Stimulated activated CD8-positive, alpha-beta memory T cell treated with anti-CD3 and anti-CD28 coated beads, Interleukin-15, amount 100 ng/mL, for 1 hour (primary cell): ENCODE measurements at regions not wholly inside any gene's neighbourhood (a gene's known extent, or its start where the extent isn't known, plus 50 kb on each side); places are given as distances from the start of the nearest gene placed in this dataset.

ENCODE experiments used
- DNase-seq: peaks from one replicate; pipeline ENCODE4 v3.0.0-alpha.2; 2020; ENCODE audit warnings: low read depth

- peak; percentile 8 for DNase-seq
Measured at GRCh38 chr3:127458696-127459604, 131.6 kb downstream of the TPRA1 start.

GRCh38 chr3:127457546-127458145 is 132.9 kb downstream of the TPRA1 start:
- DNase-seq: no peak

GRCh38 chr3:127457094-127457475 is 133.4 kb downstream of the TPRA1 start:
- no peak for DNase-seq

- DNase-seq: no peak
Measured at GRCh38 chr3:127456471-127457093, 134.0 kb downstream of the TPRA1 start.

GRCh38 chr3:127455541-127456450 is 134.7 kb downstream of the TPRA1 start:
- peak; percentile 12 for DNase-seq

GRCh38 chr3:127454968-127455367 is 135.6 kb downstream of the TPRA1 start:
- no peak for DNase-seq

GRCh38 chr3:127454051-127454450 is 136.5 kb downstream of the TPRA1 start:
- no peak for DNase-seq

GRCh38 chr3:127452321-127452821 is 138.2 kb downstream of the TPRA1 start:
- no peak for DNase-seq

GRCh38 chr3:127451321-127451720 is 139.2 kb downstream of the TPRA1 start:
- DNase-seq: no peak

- DNase-seq: no peak
Measured at GRCh38 chr3:127450331-127450730, 140.2 kb downstream of the TPRA1 start.

GRCh38 chr3:127449486-127450212 is 140.9 kb downstream of the TPRA1 start:
- DNase-seq: no peak

GRCh38 chr3:127448671-127449070 is 141.9 kb downstream of the TPRA1 start:
- DNase-seq: no peak

- DNase-seq: no peak
Measured at GRCh38 chr3:127448161-127448561, 142.4 kb downstream of the TPRA1 start.

GRCh38 chr3:127446756-127447155 is 143.8 kb downstream of the TPRA1 start:
- DNase-seq: no peak

GRCh38 chr3:127445581-127446343 is 144.8 kb downstream of the TPRA1 start:
- no peak for DNase-seq

GRCh38 chr3:127444761-127445160 is 145.8 kb downstream of the TPRA1 start:
- DNase-seq: no peak

GRCh38 chr3:127443581-127444375 is 146.8 kb downstream of the TPRA1 start:
- DNase-seq: no peak

GRCh38 chr3:127442506-127442905 is 148.0 kb downstream of the TPRA1 start:
- DNase-seq: no peak

- no peak for DNase-seq
Measured at GRCh38 chr3:127441764-127442163, 148.8 kb downstream of the TPRA1 start.
